Neuronal stem cell (in vitro differentiated cells): ENCODE measurements at regions not wholly inside any gene's neighbourhood (a gene's known extent, or its start where the extent isn't known, plus 50 kb on each side); places are given as distances from the start of the nearest gene placed in this dataset.
A peak's percentile ranks its signal among the peaks of the same experiment; 100 is the strongest.

Experiments
- DNase-seq: peaks from one replicate; pipeline ENCODE4 v3.0.0-alpha.2; 2013; ENCODE audit warnings: low spot score
- H2AFZ ChIP-seq: one replicate; pipeline ENCODE4 v1.6.1; 2013; ENCODE audit warnings: mild to moderate bottlenecking, low read length, inconsistent platforms
- H2AK5ac ChIP-seq: 2 replicates; pipeline ENCODE4 v1.6.1; 2013; ENCODE audit warnings: low read depth, mild to moderate bottlenecking, inconsistent platforms, low read length, moderate library complexity, mixed read lengths
- H2BK120ac ChIP-seq: 2 replicates; pipeline ENCODE4 v1.6.1; 2013; ENCODE audit warnings: low read depth, mild to moderate bottlenecking, inconsistent platforms, low read length, moderate library complexity, mixed read lengths
- H2BK12ac ChIP-seq: one replicate; pipeline ENCODE4 v1.6.1; 2013; ENCODE audit warnings: low read length, inconsistent platforms
- H2BK15ac ChIP-seq: 2 replicates; pipeline ENCODE4 v1.6.1; 2013; ENCODE audit warnings: mild to moderate bottlenecking, low read length, inconsistent platforms, mixed read lengths
- H2BK5ac ChIP-seq: one replicate; pipeline ENCODE4 v1.6.1; 2013; ENCODE audit warnings: inconsistent platforms, mild to moderate bottlenecking, low read length, moderate library complexity
- H3K14ac ChIP-seq: one replicate; pipeline ENCODE4 v1.6.1; 2013; ENCODE audit warnings: low read length, inconsistent platforms
- H3K18ac ChIP-seq: 2 replicates; pipeline ENCODE4 v1.6.1; 2013; ENCODE audit warnings: low read length, inconsistent platforms
- H3K23ac ChIP-seq: 2 replicates; pipeline ENCODE4 v1.6.1; 2013; ENCODE audit warnings: low read depth, mild to moderate bottlenecking, mixed read lengths, low read length, inconsistent platforms; ENCODE audit not compliant: poor library complexity
- H3K27ac ChIP-seq: replicated peaks from 3 replicates; pipeline ENCODE4 v1.5.1; 2013; ENCODE audit warnings: low read length, inconsistent platforms
- H3K27me3 ChIP-seq, 3 experiments: 2 replicates each; pipeline ENCODE4 v1.6.1; 2013; ENCODE audit warnings: low read length in 3 of 3, mild to moderate bottlenecking in 2 of 3, inconsistent platforms in 1 of 3, low read depth in 1 of 3, mixed read lengths in 1 of 3, moderate library complexity in 1 of 3; ENCODE audit not compliant: control insufficient read depth in 3 of 3, insufficient read depth in 3 of 3
- H3K36me3 ChIP-seq, 2 donors: replicated peaks in 1 of 2; 2 replicates each; pipeline ENCODE4 v1.6.1; 2013; ENCODE audit warnings: low read length in 2 of 2; ENCODE audit not compliant: control insufficient read depth in 2 of 2, insufficient read depth in 2 of 2
- H3K4ac ChIP-seq: 2 replicates; pipeline ENCODE4 v1.6.1; 2013; ENCODE audit warnings: inconsistent platforms, mild to moderate bottlenecking, low read length, moderate library complexity
- H3K4me1 ChIP-seq, 2 donors: 1 replicate in 1 of 2; 2 replicates in 1 of 2; pipeline ENCODE4 v1.6.1; 2013; ENCODE audit warnings: low read length in 2 of 2, low read depth in 1 of 2; ENCODE audit not compliant: control insufficient read depth in 2 of 2, insufficient read depth in 1 of 2
- H3K4me2 ChIP-seq: one replicate; pipeline ENCODE4 v1.6.1; 2013; ENCODE audit warnings: mild to moderate bottlenecking, low read length, inconsistent platforms; ENCODE audit not compliant: insufficient read depth, poor library complexity, severe bottlenecking
- H3K4me3 ChIP-seq, 2 donors: 2 replicates each; pipeline ENCODE4 v1.5.1; 2013; ENCODE audit warnings: low read length in 2 of 2, mild to moderate bottlenecking in 2 of 2, inconsistent platforms in 1 of 2, moderate library complexity in 1 of 2
- H3K79me1 ChIP-seq: one replicate; pipeline ENCODE4 v1.6.1; 2013; ENCODE audit warnings: low read depth, mild to moderate bottlenecking, inconsistent platforms, low read length, moderate library complexity
- H3K9ac ChIP-seq: one replicate; pipeline ENCODE4 v1.6.1; 2013; ENCODE audit warnings: mild to moderate bottlenecking, low read depth, low read length, inconsistent platforms; ENCODE audit not compliant: poor library complexity
- H3K9me3 ChIP-seq, 2 donors: replicated peaks in 1 of 2; 2 replicates each; pipeline versions ENCODE3 to v1.6.1; 2013; ENCODE audit warnings: low read length in 2 of 2, mild to moderate bottlenecking in 2 of 2, inconsistent platforms in 1 of 2, low read depth in 1 of 2, mixed read lengths in 1 of 2, moderate library complexity in 1 of 2; ENCODE audit not compliant: control insufficient read depth in 2 of 2, insufficient read depth in 1 of 2
- H4K8ac ChIP-seq: one replicate; pipeline ENCODE4 v1.6.1; 2013; ENCODE audit warnings: low read depth, mild to moderate bottlenecking, inconsistent platforms, low read length, moderate library complexity
- H4K91ac ChIP-seq: one replicate; pipeline ENCODE4 v1.6.1; 2013; ENCODE audit warnings: low read length, low read depth, mild to moderate bottlenecking, inconsistent platforms; ENCODE audit not compliant: poor library complexity
- WGBS, 2 donors: extraction: QIAGEN DNeasy Blood & Tissue Kit; methylation state at CpG; one replicate each; pipeline ENCODE4 v1.1.7; 2013; ENCODE audit warnings: missing lambda C conversion rate in 2 of 2, mixed read lengths in 1 of 2; ENCODE audit not compliant: insufficient read length in 2 of 2, insufficient replicate concordance in 1 of 2; ENCODE audit errors: extremely low coverage in 2 of 2; 5-methylcytosine and 5-hydroxymethylcytosine counted together

DNA sequence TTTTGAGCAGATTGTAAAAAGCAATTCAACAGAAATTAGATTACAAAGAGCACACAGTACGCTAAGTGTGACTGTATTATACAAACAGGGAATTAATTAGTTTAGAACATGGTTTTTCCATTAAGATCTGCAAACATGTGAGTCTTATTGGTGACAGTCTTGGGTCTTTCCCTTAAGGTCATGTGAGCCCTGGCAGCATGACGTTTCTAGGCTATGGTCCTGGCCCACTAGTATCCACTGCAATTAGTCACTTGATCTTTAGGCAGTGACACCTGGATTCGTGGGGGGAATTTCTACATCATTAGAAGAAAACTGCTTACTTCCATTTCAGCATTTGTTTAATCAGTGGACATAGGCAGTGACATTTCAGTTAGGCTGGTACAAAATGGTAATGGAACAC is 360.2 kb upstream of the NR2F2 start:
- Histone ChIP-seq H3K36me3 (no peaks in the 10 kb centered on the region), H2BK12ac (no peak overlapping the region), H2AFZ (no peak overlapping the region), H3K27ac (no peak overlapping the region), H2AK5ac (no peak overlapping the region), H4K8ac (no peak overlapping the region), H3K27me3 (no peaks in the 10 kb centered on the region), H4K91ac (no peak overlapping the region), H3K18ac (no peak overlapping the region), H3K14ac (no peak overlapping the region), H2BK5ac (no peak overlapping the region), H3K9me3 (peaks cover 5% of the 10 kb centered on the region in 2 donors), H2BK120ac (no peak overlapping the region), H3K4me2 (no peak overlapping the region), H3K4ac (no peak overlapping the region), H3K4me1 (peaks cover 8 to 11% of the 10 kb centered on the region in 2 donors), H3K4me3 (no peak overlapping the region), H2BK15ac (no peak overlapping the region), H3K9ac (no peak overlapping the region), H3K79me1 (peaks cover 2% of the 10 kb centered on the region), H3K23ac (no peak overlapping the region)
- DNase-seq = no peak
- no CpG with 5 or more reads among the region's 3 CpGs for WGBS, 2 donors

GRCh38 chr15:95972041-95972553 is 358.4 kb upstream of the NR2F2 start:
- Histone ChIP-seq H3K23ac (no peak overlapping the region), H3K4me1 (peaks cover 8 to 11% of the 10 kb centered on the region in 2 donors), H3K18ac (no peak overlapping the region), H3K79me1 (peaks cover 2% of the 10 kb centered on the region), H3K27ac (no peak overlapping the region), H4K8ac (no peak overlapping the region), H3K14ac (no peak overlapping the region), H2BK120ac (no peak overlapping the region), H3K9me3 (peaks cover 5 to 9% of the 10 kb centered on the region in 2 donors), H3K27me3 (no peaks in the 10 kb centered on the region), H3K36me3 (no peaks in the 10 kb centered on the region), H3K4me3 (no peak overlapping the region), H2AK5ac (no peak overlapping the region), H2AFZ (peak overlapping the region; percentile 12), H2BK15ac (no peak overlapping the region), H3K4ac (no peak overlapping the region), H3K9ac (no peak overlapping the region), H3K4me2 (no peak overlapping the region), H4K91ac (no peak overlapping the region), H2BK12ac (no peak overlapping the region), H2BK5ac (no peak overlapping the region)
- WGBS, 2 donors = no CpG with 5 or more reads among the region's 6 CpGs
- DNase-seq = no peak

DNA sequence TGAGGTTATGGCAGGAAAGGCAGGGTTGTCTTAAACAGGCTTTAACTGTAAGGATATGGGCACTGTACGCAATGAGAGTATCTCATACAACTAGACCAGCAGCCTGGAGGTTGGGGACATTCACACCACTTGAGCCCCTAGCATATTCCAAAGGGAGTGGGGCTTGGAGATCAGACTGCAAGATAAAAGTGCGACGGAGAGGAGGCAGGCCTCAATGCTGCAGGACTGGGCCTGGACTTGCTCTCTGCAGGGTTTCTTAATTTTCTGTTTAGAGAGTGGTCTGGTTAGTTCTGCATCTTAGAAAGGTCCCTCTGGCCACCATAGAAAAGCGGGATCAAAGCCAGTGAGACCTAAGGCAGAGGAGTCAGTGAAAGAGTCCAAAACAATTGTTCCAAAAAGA is 357.7 kb upstream of the NR2F2 start:
- Histone ChIP-seq H3K4me1 (peaks cover 8 to 11% of the 10 kb centered on the region in 2 donors), H3K9me3 (peaks cover 5 to 9% of the 10 kb centered on the region in 2 donors)

GRCh38 chr15:95973566-95974256 is 356.8 kb upstream of the NR2F2 start:
- H2AFZ ChIP-seq = peak overlapping the region; percentile 75
- H3K4me1 ChIP-seq = peaks cover 8 to 15% of the 10 kb centered on the region in 2 donors
- no peak overlapping the region for H3K4me2 ChIP-seq
- no peak overlapping the region for H3K4ac ChIP-seq
- no peak overlapping the region for H2BK5ac ChIP-seq
- H2BK120ac ChIP-seq = no peak overlapping the region
- no peaks in the 10 kb centered on the region for H3K36me3 ChIP-seq
- H4K91ac ChIP-seq = no peak overlapping the region
- H2AK5ac ChIP-seq = no peak overlapping the region
- no peak overlapping the region for H3K23ac ChIP-seq
- peaks cover 2% of the 10 kb centered on the region for H3K79me1 ChIP-seq
- no peak overlapping the region for H2BK15ac ChIP-seq
- H3K9ac ChIP-seq = no peak overlapping the region
- no peak overlapping the region for H2BK12ac ChIP-seq
- no peak overlapping the region for H4K8ac ChIP-seq
- H3K18ac ChIP-seq = no peak overlapping the region
- H3K27ac ChIP-seq = no peak overlapping the region
- no peaks in the 10 kb centered on the region for H3K27me3 ChIP-seq
- no peak overlapping the region for H3K4me3 ChIP-seq
- no peak overlapping the region for H3K14ac ChIP-seq
- no peak for DNase-seq
- 100% methylated on average over 2 of the region's 7 CpGs; no CpG with 5 or more reads in 1 of the 2 donors for WGBS, 2 donors
- H3K9me3 ChIP-seq = peaks cover 4 to 9% of the 10 kb centered on the region in 2 donors

More for the DNA sequence above, 357.7 kb upstream of the NR2F2 start:
- Histone ChIP-seq H4K8ac (no peak overlapping the region), H2AK5ac (no peak overlapping the region), H3K4ac (no peak overlapping the region), H3K23ac (no peak overlapping the region), H2BK120ac (no peak overlapping the region), H2BK5ac (no peak overlapping the region), H4K91ac (no peak overlapping the region), H3K27ac (no peak overlapping the region), H2BK12ac (no peak overlapping the region), H3K27me3 (no peaks in the 10 kb centered on the region), H2AFZ (no peak overlapping the region), H2BK15ac (peak overlapping the region; percentile 50), H3K18ac (no peak overlapping the region), H3K36me3 (no peaks in the 10 kb centered on the region), H3K14ac (no peak overlapping the region), H3K79me1 (peaks cover 2% of the 10 kb centered on the region), H3K4me3 (no peak overlapping the region), H3K4me2 (no peak overlapping the region), H3K9ac (no peak overlapping the region)
- no peak for DNase-seq
- no CpG with 5 or more reads among the region's 4 CpGs for WGBS, 2 donors
